NCI-H510A (cell line): ENCODE measurements at regions not wholly inside any gene's neighbourhood (a gene's known extent, or its start where the extent isn't known, plus 50 kb on each side); places are given as distances from the start of the nearest gene placed in this dataset.

Experiments used
- DNase-seq: peaks from one replicate; lab custom pipeline; 2025; lab: John Stamatoyannopoulos, UW

DNA sequence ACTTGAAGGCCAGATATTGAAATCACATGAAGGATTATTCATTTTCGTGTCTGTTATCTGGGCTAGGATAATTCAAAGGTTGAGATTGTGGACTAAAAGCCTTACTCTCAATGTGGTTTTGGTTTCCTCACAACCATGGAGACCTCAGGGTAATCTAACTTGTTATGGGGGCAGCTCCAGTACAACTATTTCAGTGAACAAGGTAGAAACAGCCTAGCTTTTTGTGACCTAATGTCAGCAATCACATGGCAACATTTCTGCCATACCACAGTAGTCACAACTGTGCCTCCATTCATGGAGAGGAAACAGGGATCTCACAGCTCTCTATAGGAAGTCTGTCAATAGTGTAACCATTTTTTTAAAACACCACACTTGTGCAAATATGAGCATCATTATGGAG, 62.4 kb upstream of the RARB start:
- no peak for DNase-seq

- no peak for DNase-seq
Observed at GRCh38 chr3:25367025-25367424, 61.0 kb upstream of the RARB start.

- no peak for DNase-seq
Observed at GRCh38 chr3:25372167-25372566, 55.9 kb upstream of the RARB start.

- no peak for DNase-seq
Observed at GRCh38 chr3:25376340-25376739, 51.7 kb upstream of the RARB start.

GRCh38 chr3:25377042-25377441, 51.0 kb upstream of the RARB start:
- DNase-seq = no peak
